HEK293 (cell line): ENCODE measurements at regions not wholly inside any gene's neighbourhood (a gene's known extent, or its start where the extent isn't known, plus 50 kb on each side); places are given as distances from the start of the nearest gene placed in this dataset.

Experiments
- CTCF ChIP-seq: fragments of 450-650 bp; formaldehyde crosslinking; IDR thresholded peaks from 2 replicates; pipeline ENCODE4 v1.5.1; 2016; ENCODE audit warnings: missing biosample characterization, missing genetic modification characterization
- ELK4 ChIP-seq: IDR thresholded peaks from 2 replicates; pipeline ENCODE4 v1.6.1; 2011; ENCODE audit warnings: mild to moderate bottlenecking, low read depth, low read length, borderline replicate concordance
- RBAK ChIP-seq: fragments of 450-650 bp; formaldehyde crosslinking; IDR thresholded peaks from 2 replicates; pipeline ENCODE4 v1.5.1; 2016; ENCODE audit warnings: missing biosample characterization, missing genetic modification characterization
- SCRT1 ChIP-seq: fragments of 450-650 bp; formaldehyde crosslinking; IDR thresholded peaks from 2 replicates; pipeline ENCODE4 v1.5.1; 2016; ENCODE audit warnings: missing biosample characterization, missing genetic modification characterization, borderline replicate concordance
- TRIM28 ChIP-seq: IDR thresholded peaks from 2 replicates; pipeline ENCODE4 v1.6.1; 2011; ENCODE audit warnings: low read length, control low read depth, borderline replicate concordance
- ZNF174 ChIP-seq: fragments of 450-650 bp; formaldehyde crosslinking; IDR thresholded peaks from 2 replicates; pipeline ENCODE4 v1.5.0; 2017; ENCODE audit warnings: missing biosample characterization, mild to moderate bottlenecking, missing genetic modification characterization
- ZNF18 ChIP-seq: fragments of 450-650 bp; formaldehyde crosslinking; IDR thresholded peaks from 2 replicates; pipeline ENCODE4 v1.5.1; 2016; ENCODE audit warnings: missing biosample characterization, missing genetic modification characterization
- ZNF274 ChIP-seq, 2 experiments: fragments of 200-500 bp in 1 of 2; fragments of 450-650 bp in 1 of 2; sonication (Bioruptor generic) in 1 of 2; formaldehyde crosslinking in 1 of 2; IDR thresholded peaks; 2 replicates each; pipeline versions ENCODE4 v1.5.1 to v1.6.1; 2014 to 2016; ENCODE audit warnings: borderline replicate concordance in 1 of 2, inconsistent platforms in 1 of 2, low read length in 1 of 2, missing biosample characterization in 1 of 2, missing genetic modification characterization in 1 of 2
- ZNF302 ChIP-seq: fragments of 450-650 bp; formaldehyde crosslinking; IDR thresholded peaks from 2 replicates; pipeline ENCODE4 v1.5.1; 2016; ENCODE audit warnings: missing biosample characterization, missing genetic modification characterization, low read depth
- ZNF585B ChIP-seq: fragments of 450-650 bp; formaldehyde crosslinking; IDR thresholded peaks from 2 replicates; pipeline ENCODE4 v1.5.1; 2016; ENCODE audit warnings: missing biosample characterization, missing genetic modification characterization
- ZNF610 ChIP-seq: fragments of 450-650 bp; formaldehyde crosslinking; IDR thresholded peaks from 2 replicates; pipeline ENCODE4 v1.5.1; 2016; ENCODE audit warnings: missing biosample characterization, missing genetic modification characterization, borderline replicate concordance
- ZNF654 ChIP-seq: fragments of 450-650 bp; formaldehyde crosslinking; IDR thresholded peaks from 2 replicates; pipeline ENCODE4 v1.5.1; 2016; ENCODE audit warnings: low read depth, missing biosample characterization, missing genetic modification characterization

GRCh38 chr4:1579901-1580691, 104.0 kb downstream of the FAM53A start:
- no peak for TF ChIP-seq ZNF654 (tag by site-specific recombination)
- no peak for TF ChIP-seq TRIM28
- TF ChIP-seq CTCF (tag by site-specific recombination): no peak
- no peak for TF ChIP-seq ELK4
- no peak for TF ChIP-seq ZNF274 (IDR thresholded peaks at IDR 0.05; ENCODE audit: low read length)
- TF ChIP-seq ZNF274 (tag by site-specific recombination; IDR thresholded peaks at IDR 0.05; ENCODE audit: borderline replicate concordance): no peak
- TF ChIP-seq ZNF18 (tag by site-specific recombination): no peak
- TF ChIP-seq ZNF585B (tag by site-specific recombination): no peak
- TF ChIP-seq ZNF610 (tag by site-specific recombination): no peak
- TF ChIP-seq ZNF174: no peak
- TF ChIP-seq RBAK (tag by site-specific recombination): no peak
- TF ChIP-seq SCRT1 (tag by site-specific recombination): no peak
- TF ChIP-seq ZNF302 (tag by site-specific recombination): no peak
